Stimulated activated CD8-positive, alpha-beta memory T cell treated with anti-CD3 and anti-CD28 coated beads, Interleukin-7, amount 100 ng/mL, for 48 hours (primary cell): ENCODE measurements at regions not wholly inside any gene's neighbourhood (a gene's known extent, or its start where the extent isn't known, plus 50 kb on each side); places are given as distances from the start of the nearest gene placed in this dataset.
"Not testable (repeated sequence)": the region's sequence is repeated elsewhere in the genome, so short reads cannot be mapped to it uniquely, and the experiment has no call there.

ENCODE experiments used
- DNase-seq, 2 donors: peaks; one replicate each; pipeline ENCODE4 v3.0.0-alpha.2; 2020; ENCODE audit warnings: low read depth in 1 of 2; ENCODE audit errors: extremely low read depth in 1 of 2

DNA sequence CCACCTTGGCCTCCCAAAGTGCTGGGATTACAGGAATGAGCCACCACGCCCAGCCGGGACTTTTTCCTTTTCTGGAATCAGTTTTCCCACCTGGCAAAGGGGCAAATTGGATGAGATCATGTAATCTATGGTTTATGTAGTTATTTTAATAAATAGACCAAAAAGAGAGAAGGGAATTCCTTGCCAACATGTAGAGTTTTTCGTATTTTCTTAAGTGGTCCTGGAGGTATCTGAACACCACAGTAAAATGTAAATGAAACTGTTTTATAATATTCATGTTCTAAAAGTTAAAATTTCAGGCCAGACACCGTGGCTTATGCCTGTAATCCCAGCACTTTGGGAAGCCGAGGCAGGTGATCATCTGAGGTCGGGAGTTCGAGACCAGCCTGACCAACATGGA lies 185.1 kb upstream of the ZNF217 start:
- DNase-seq, result no peak

DNA sequence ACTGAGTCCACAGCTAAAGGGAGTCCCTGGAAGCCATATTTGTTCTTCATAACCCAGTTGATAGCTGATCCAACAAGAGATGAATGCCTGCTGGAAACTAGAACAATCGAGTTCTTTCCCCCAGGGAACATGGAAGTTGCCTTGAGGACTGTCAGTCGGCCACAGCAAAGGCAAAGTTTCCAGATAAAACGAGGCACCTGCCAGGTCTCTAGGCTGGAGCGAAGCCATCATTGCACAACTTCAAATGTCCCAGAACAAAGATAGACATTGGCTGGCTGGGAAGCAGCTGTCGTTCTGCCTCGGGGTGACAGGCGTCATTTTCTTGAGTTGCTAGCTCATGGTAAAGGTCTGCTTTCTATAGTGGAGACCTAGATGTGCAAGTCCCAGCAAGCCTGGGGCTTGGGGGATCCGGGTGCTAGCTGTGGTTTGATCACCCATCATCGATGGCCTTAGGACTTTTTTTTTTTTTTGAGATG lies 184.4 kb upstream of the ZNF217 start:
- DNase-seq, result no peak

DNA sequence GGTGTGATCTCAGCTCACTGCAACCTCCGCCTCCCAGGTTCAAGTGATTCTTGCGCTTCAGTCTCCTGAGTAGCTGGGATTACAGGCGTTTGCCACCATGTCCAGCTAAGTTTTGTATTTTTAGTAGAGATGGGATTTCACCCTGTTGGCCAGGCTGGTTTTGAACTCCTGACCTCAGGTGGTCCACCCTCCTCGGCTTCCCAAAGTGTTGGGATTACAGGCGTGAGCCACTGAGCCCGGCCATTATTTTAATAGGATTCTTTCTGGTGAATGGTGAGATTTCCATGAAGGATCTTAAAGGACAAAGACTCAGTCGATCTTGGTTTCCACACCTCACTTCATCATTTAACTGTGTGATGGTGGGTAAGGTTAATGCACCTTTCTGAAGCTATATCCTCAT lies 183.8 kb upstream of the ZNF217 start:
- DNase-seq, result not testable (repeated sequence)

DNA sequence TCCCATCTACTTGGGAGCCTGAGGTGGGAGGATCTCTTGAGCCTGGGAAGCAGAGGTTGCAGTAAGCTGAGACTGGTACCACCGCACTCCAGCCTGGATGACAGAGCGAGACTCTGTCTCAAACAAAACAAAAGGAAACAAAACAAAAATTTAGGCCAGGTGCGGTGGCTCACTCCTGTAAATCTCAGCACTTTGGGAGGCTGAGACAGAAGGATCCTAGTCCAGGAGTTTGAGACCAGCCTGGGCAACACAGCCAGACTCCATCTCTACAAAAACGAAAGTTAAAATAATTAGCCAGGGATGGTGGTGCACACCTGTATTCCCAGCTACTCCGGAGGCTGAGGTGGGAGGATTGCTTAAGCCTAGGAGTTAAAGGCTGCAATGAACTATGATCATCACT lies 183.2 kb upstream of the ZNF217 start:
- DNase-seq, result no peak

DNA sequence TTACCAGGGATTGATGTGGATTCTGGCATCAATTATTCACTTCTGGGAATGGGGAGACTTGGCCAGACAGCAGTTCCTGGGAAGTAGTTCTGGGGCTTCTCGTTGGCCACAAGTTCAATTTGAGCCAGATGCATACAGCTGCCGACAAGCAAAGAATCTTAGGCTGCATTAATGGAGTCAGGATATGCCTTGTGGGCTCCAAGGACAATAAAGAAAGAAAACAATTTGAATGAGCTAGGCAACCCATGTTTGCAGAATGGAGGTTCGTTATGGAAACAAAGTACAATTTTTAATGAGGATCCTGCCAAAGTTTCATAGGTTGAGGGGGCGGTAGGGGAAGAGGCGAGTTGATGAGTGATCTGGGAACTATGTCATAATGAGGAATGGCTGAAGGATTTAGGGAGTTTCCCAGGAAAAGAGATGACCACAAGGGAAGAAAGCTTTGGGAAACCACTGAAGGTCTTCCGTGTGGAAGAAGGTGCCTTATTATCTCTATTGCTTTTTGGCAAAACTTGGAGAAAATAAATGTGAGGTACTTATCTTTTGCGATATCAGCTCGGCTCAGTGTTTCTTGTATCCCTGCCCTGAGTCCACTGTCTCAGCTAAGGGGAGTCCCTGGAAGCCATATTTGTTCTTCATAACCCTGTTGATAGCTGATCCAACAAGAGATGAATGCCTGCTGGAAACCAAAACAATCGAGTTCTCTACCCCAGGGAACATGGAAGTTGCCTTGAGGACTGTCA lies 181.0 kb upstream of the ZNF217 start:
- no peak for DNase-seq

DNA sequence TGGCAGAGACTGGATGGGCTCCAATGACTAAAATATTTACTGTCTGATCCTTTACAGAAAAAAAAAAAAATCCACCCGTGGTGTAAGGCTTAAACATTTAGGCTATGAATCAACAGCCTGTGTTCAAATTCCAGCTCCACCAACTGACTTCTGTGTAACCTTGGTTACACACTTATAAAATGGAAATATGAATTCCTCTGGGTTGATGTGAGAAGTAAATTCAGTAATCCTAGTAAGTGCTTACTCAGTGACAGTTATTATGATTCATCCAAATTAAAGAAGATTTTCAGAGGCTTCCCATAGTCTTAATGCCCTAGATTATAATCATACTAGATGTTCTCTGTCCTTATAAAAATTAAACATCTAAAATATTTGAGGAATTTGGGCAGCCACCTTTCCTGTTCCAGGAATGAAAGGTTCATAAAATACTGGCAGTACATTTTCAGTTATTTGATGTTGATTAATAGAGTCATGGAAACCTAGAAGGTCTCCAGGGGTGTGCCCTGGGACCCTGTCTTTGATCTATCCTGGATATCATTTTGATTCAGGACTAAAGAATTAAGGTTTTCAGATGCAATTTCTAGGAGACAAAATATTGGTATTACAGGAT lies 180.3 kb upstream of the ZNF217 start:
- no peak for DNase-seq

DNA sequence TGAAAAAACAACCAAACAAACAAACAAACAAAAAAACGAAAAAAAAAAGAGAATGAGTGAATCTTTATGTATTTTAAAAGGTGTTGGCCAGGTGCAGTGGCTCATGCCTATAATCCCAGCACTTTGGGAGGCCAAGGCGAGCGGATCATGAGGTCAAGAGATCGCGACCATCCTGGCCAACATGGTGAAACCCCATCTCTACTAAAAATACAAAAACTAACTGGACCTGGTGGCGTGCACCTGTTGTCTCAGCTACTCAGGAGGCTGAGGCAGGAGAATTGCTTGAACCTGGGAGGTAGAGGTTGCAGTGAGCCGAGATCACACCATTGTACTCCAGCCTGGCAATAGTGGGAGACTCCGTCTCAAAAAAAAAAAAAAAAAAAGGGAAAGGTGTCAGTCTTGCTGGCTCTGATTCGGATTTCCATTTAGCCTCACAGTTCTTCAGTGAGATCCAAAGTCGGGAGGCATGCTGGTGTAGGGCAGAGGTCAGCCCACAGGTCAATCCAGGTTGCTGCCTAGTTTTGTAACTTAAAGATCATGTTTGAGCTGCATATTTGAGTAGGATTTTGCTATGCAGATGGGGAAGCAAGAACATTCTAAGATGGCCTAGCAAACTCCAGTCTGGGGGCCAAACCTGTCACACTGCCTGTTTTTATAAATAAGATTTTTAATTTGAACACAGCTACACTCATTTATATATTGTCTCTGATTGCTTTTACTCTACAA lies 179.6 kb upstream of the ZNF217 start:
- DNase-seq, result not testable (repeated sequence)

DNA sequence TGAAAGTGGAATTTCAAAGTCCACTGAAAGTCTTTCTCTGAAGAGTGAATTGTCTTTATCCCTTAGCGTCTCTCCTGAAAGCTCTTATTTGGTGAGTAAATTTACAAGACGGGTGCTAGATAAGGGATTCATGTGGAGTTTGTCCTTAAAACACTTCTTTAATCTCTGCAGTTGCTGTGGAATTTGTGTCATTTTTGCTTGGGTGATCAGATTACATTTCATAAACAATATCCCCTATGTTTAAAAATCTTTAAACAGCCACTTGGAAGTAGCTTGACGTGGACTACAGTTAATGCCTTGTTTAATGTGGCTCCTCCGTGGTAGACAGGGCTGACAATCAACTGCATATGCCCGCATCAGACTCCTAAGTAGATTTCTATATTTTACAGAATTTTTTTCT lies 175.4 kb upstream of the ZNF217 start:
- no peak for DNase-seq

DNA sequence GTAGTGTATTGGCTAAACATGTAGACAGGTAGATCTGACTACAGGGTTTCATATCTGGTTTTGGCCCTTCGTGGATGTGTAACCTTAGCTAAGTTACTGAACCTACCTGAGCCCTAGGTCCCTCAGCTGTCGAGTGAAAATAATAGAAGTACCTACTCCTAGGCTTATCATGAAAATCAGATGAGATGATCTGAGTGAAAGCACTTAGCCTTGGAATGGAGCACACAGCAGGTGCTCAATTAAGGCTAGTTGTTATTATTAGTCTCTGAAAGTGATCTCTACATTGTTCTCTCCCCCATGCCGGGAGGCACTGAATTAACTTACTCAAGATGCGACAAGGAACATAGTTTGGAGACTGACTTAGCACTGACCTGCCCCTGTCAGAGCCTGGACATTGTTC lies 174.7 kb upstream of the ZNF217 start:
- DNase-seq, result no peak

DNA sequence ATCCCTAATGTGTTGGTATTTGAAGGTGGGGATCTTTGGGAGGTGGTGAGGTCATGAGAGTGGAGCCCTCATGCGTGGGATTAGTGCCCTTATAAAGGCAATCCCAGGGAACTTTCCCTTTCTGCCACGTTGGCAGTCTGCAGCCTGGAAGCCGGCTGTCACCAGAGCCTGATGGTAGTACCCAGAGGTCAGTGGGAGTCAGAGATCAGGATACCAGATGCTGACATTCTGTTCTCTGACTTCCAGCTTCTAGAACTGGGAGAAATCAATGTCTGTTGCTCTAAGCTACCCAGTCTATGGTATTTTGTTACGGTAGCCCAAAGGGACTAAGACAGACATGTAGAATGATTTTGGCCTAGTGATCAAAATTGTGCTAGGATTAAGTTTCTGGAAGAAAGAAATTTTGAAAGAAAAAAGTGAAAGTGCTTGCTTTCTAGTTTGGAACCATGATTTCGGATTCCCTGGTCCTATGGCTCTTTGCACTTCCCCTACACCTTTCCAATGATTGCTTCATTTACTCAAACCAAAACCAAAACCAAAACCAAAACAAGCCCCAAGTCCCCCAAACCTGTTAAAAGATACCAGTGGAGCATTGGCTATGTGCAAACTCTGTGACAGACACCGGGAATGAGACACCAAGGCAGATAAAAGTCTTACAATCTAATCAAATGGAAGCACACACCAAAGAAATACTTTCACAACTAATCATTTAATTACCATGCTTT lies 173.7 kb upstream of the ZNF217 start:
- DNase-seq, result no peak

DNA sequence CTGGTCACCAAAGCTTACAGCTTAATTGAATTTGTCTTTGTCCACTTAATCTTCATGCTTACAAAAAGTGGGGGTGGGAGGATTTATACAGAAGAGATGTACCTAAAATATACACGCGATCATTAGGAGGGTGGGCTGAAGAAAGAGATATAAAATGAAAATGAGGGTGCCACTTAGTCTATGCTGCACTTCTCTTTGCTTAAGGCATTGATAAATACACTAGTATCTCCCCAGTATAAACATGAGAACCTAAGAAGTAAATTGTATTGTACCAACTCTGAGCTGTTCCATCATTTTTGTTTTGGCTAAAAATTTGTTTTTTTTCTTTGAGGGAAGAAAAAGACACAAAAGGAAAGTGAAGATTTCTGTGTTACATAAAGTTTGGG lies 170.8 kb upstream of the ZNF217 start:
- no peak for DNase-seq

DNA sequence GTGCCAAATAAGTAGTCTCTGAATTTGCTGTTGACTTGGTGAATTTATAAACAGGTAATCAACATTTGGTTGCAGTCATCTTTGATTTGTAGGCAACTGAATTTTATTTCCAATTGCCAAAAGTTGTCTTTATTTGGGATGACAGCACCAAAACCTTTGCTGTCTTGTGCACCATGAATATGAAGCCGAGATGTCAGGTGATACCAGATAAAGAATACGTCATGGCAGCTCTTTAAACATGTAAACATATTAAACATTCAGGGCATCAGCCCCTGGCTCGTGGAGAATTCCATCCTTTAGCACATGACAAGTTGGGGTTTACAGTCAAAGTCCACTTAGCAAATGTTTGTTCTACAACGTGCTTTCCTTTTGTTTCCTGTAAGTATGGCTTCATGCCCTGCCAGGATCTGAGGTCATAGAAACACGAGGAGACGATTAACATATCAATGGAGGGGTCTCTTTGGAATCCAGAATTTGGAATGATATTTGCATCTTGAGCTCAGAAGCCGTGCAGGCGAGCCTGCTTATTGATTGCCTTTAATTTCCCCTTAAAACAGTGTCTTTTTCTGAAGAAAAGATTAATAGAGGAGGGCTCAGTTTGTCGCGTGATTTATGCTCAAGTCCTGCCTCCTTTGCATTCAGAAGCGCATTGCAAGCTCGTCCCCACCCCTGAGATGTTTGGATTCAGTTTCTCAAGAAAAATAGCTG lies 170.2 kb upstream of the ZNF217 start:
- no peak for DNase-seq

DNA sequence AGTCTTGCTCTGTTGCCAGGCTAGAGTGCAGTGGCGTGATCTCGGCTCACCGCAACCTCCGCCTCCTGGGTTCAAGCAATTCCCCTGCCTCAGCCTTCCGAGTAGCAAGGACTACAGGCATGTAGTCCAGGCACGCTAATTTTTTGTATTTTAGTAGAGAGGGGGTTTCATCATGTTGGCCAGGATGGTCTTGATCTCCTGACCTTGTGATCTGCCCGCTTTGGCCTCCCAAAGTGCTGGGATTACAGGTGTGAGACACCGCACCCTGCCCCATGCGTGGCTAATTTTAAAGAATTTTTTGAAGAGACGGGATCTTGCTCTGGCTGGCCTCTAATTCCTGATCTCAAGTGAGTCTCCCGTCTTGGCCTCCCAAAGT lies 168.8 kb upstream of the ZNF217 start:
- not testable (repeated sequence) for DNase-seq

DNA sequence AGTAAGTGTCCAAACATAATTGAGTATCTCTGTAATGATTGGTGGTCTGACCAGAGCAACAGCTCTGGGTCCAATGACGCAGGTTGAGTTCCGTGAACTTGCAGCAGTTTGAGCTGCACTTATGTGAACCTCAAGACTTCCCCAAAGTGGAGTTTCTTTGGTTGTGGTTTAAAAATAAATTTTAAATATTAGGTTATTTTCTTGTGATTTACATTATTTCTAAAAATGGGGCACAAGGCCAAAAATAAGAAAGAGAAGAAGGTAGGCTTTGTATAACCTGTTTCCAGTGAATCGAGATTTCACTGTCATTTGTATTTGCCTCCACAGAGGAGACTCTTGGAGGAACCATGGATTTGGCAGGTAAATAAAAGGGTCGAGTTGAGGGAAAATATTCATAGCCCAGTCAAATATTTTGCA lies 166.4 kb upstream of the ZNF217 start:
- DNase-seq, result no peak

DNA sequence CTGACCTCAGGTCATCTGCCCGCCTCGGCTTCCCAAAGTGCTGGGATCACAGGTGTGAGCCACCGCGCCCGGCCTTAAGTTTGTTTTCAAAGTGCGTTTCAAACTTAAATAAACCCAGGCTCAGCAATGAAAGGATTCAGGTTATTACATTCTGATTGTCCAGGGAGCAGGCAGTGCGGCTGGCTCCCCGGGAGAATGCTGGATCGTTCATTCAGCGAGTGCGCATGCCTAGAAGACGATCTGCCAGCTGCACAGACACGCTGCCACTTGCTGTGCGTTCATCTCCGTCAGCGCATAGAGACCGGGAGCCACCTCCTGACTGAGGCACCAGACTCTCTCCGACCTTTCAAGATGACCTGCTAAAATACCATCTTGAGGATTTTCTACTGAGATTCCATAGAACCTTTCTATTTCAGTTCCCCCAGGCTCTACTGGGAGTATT lies 163.9 kb upstream of the ZNF217 start:
- no peak for DNase-seq

DNA sequence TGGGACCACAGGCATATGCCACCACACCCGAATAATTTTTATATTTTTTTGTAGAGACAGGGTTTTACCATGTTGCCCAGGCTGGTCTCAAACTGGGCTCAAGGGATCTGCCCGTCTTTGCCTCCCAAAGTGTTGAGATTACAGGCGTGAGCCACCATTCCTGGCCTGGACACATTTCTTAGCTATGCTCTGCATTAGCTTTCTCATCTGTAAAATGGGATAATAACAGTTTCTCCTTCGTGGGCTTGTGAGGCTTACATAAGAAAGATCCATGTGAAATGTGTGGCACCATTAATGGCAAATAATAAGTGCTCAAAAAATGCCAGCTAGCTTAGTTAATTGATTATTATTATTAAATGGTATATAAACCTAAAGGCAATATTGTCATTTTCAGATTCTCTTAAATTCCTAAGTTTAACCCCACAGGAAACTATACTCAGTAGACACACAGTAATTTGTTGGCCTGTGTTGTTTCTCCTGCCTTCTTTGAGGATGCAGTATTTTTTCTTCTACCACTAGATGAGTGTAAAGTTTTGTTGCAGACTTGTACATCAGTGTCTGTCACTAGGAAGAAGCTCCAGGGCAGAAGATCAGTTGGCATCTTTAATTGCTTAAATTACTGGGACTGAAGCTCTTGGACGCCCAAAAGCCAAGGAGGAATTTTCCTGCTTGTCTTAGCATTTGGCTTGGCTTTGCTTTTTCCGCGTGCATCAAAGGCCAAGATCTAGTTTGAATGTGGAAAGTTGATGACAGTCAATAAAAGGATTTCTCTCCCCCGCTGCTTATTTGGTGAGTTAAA lies 162.3 kb upstream of the ZNF217 start:
- no peak for DNase-seq

DNA sequence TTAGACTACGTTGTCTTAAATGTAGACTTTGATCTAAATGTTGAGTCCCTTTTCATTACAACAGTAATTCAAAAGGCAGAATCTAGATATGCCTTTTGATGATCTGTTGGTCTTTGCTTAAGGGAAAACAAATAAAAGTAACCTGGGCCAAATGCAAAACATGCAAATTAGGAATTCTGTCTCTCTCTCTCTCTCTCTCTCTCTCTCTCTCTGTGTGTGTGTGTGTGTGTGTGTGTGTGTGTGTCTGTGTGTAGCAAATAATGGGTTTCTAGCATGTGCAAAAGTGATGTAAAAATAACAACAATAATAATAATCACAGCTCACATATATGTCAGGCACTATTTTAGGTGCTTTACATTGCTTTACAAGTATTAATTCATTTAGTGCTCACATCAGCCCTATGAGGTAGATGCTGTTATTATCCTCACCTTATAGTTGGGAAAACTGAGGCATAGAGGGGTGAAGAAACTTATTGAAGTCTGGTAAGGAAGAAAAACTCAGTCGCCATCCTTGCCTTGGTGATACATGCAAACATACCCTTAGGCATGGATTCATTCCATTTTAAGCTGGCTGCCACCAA lies 160.3 kb upstream of the ZNF217 start:
- no peak for DNase-seq

DNA sequence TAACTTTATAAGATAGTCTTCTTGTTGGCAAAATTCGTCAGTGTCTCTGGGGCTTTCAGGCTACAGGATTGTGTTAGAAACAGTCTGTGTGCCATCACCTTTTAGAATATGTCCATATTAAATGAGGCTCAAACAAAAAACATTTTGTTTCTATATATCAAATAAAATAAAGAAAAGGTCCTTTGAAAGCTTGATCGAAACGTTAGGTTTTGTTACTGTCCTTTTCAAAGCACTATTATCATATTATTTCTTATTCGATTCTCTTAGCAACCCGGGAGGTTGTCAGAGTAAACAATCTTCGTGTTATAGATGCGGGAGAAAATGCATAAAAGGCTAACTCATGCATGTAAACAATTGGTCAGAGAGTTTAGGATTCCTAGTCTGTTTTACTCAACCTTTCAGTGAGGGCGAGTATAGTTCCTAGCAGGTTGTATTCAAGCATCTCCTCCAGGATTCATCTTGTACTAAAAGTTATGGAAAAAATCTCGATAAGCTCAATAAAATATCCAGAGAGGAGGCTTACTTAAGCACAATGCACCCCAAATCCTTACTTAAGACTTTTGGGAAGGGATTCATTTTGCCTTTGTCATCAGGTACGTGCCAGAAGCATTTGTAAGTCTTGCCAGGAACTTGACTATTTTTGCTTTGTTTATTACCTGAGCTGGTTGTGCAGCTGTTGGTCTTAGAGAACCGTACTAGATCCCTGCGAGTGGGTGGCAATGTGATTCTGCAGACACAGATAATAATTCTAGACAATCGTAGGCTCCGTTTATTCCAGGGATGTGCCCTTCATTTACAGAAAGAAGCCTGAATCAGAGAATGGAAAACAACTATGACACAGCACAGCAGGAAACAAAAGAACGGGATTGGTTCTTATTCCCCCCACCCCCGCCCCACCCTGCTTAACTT lies 159.6 kb upstream of the ZNF217 start:
- DNase-seq, result no peak

DNA sequence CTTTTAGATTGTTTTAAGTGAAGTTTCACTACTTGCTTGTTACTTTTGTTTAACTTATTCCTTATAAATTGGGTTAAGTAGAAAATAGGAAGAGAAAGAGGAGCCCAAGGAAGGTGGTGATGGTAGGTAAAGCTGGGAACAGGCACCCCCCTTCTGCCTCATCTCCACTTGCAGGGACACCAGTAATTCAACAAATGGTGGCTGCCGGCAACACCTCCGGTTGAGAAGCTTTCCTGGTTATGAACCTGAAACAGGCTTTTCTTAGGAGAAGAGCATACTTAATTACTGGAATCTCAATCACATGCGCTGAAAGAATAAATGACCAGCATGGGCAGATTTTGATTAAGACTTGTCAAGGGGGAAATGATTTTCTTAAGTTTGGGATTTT lies 158.9 kb upstream of the ZNF217 start:
- no peak for DNase-seq
